Vagina (tissue), 2 donors: ENCODE measurements at regions not wholly inside any gene's neighbourhood (a gene's known extent, or its start where the extent isn't known, plus 50 kb on each side); places are given as distances from the start of the nearest gene placed in this dataset.

ENCODE experiments used
- DNase-seq, 2 donors: peaks; one replicate each; pipeline ENCODE4 v3.0.0-alpha.2; 2017; ENCODE audit errors: extremely low spot score in 2 of 2
- H3K27ac ChIP-seq: fragments of 200-600 bp; sonication (generic); one replicate; pipeline ENCODE4 v1.5.1; 2019
- H3K27me3 ChIP-seq: fragments of 200-600 bp; sonication (generic); one replicate; pipeline ENCODE4 v1.5.1; 2019
- H3K36me3 ChIP-seq, 2 donors: fragments of 200-600 bp; sonication (generic); one replicate each; pipeline ENCODE4 v1.5.1; 2017 to 2019
- H3K4me1 ChIP-seq: fragments of 200-600 bp; sonication (generic); one replicate; pipeline ENCODE4 v1.5.1; 2019
- H3K4me3 ChIP-seq, 2 donors: fragments of 200-600 bp; sonication (generic); 1 replicate in 1 of 2; 2 replicates in 1 of 2; pipeline ENCODE4 v1.5.1; 2016 to 2019
- H3K9me3 ChIP-seq: fragments of 200-600 bp; sonication (generic); one replicate; pipeline ENCODE4 v1.5.1; 2019
- CTCF ChIP-seq, 3 experiments: fragments of 450-650 bp in 2 of 3; fragments of 200-600 bp in 1 of 3; sonication (generic) in 1 of 3; IDR thresholded peaks; one replicate each; pipeline ENCODE4 v1.5.1; 2017 to 2019; ENCODE audit warnings: antibody characterized with exemption in 3 of 3, mild to moderate bottlenecking in 2 of 3, moderate library complexity in 2 of 3
- POLR2A ChIP-seq, 2 donors: fragments of 450-650 bp; IDR thresholded peaks; one replicate each; pipeline ENCODE4 v1.6.1; 2017; ENCODE audit warnings: antibody characterized with exemption in 2 of 2, mild to moderate bottlenecking in 2 of 2, moderate library complexity in 2 of 2
- POLR2AphosphoS5 ChIP-seq, 2 donors: sonication (generic); formaldehyde crosslinking; IDR thresholded peaks; one replicate each; pipeline ENCODE4 v1.9.0; 2017; ENCODE audit warnings: antibody characterized with exemption in 2 of 2, mild to moderate bottlenecking in 2 of 2, low read depth in 1 of 2; ENCODE audit not compliant: insufficient read depth in 1 of 2
- intact Hi-C: fragments of 100-400 bp; cut with DNase I; formaldehyde crosslinking; loops from one replicate; pipeline ENCODE4 v1.15.1; 2023

GRCh38 chr5:133718457-133718856, 106.1 kb upstream of the FSTL4 start:
- no peak for DNase-seq
- H3K27me3 ChIP-seq, result no peaks in the 10 kb centered on the region
- intact Hi-C loops, result no loop called here
- no peaks in the 10 kb centered on the region for H3K36me3 ChIP-seq
- TF ChIP-seq POLR2AphosphoS5 (IDR thresholded peaks at IDR 0.05; ENCODE audit: insufficient read depth in 1 of 2, low read depth in 1 of 2) (no peak), CTCF (IDR thresholded peaks at IDR 0.05) (no peak), POLR2A (IDR thresholded peaks at IDR 0.05) (no peak)
- H3K9me3 ChIP-seq, result no peaks in the 10 kb centered on the region
- H3K4me1 ChIP-seq, result no peaks in the 10 kb centered on the region
- H3K27ac ChIP-seq, result no peak overlapping the region
- H3K4me3 ChIP-seq, result no peak overlapping the region

DNA sequence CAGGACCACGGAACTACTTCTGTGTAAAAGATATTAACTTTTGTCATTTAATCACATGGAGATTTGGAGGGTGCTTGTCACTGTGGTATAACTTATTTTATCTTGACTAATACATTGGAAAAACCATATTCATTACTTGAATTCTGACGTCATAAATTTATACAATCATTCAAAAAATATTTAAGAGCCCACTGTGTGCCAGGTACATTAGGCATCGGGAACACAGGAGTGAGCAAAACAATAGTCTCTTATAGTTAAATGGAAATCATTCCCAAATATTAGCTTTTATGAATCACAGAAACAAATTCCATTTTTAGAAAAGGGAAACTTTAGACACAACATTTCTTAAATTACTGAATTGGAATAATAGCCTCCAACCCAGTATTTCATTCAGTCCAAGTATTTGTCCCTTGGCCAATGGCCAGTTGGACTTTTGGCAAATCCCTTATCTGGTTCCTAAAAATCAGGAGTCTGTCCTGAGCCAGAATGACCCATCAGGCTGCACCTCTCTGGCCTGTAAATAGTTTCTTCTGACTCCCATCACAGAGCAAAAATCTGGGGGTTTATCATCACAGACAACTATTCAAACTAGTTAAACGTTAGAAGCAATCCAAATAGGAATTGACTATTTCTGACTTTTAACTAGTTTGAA, 104.3 kb upstream of the FSTL4 start:
- no peak overlapping the region for H3K27ac ChIP-seq
- H3K4me1 ChIP-seq, result no peaks in the 10 kb centered on the region
- intact Hi-C loops, result no loop called here
- H3K4me3 ChIP-seq, result no peak overlapping the region
- H3K36me3 ChIP-seq, result no peaks in the 10 kb centered on the region
- no peaks in the 10 kb centered on the region for H3K27me3 ChIP-seq
- DNase-seq, result no peak
- TF ChIP-seq POLR2A (IDR thresholded peaks at IDR 0.05), result no peak
- no peak for TF ChIP-seq POLR2AphosphoS5 (IDR thresholded peaks at IDR 0.05; ENCODE audit: insufficient read depth in 1 of 2, low read depth in 1 of 2)
- no peak for TF ChIP-seq CTCF (IDR thresholded peaks at IDR 0.05)
- no peaks in the 10 kb centered on the region for H3K9me3 ChIP-seq

DNA sequence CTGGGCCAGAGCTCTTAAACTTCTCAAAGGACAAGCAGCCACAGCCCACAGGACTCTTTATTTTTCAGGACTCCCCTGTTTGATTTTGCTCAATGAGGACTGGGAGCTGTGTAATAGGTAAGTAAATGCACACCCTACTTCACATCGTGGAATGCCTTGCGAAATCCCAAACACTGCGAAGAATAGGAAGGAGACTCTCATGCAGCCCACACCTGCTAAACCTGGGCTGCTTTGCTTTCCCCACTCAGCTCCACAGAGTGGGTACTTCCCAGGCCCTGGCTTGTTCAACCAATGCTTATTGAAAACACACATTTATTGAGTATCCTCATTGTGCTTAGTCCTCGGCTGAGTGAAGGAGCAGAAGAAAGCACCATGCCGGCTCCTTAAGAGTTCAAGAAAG, 103.3 kb upstream of the FSTL4 start:
- TF ChIP-seq POLR2A (IDR thresholded peaks at IDR 0.05) (no peak), POLR2AphosphoS5 (IDR thresholded peaks at IDR 0.05; ENCODE audit: insufficient read depth in 1 of 2, low read depth in 1 of 2) (no peak), CTCF (IDR thresholded peaks at IDR 0.05) (no peak)
- Histone ChIP-seq H3K27ac (no peak overlapping the region), H3K4me1 (no peaks in the 10 kb centered on the region), H3K4me3 (no peak overlapping the region), H3K36me3 (no peaks in the 10 kb centered on the region), H3K9me3 (no peaks in the 10 kb centered on the region), H3K27me3 (no peaks in the 10 kb centered on the region)
- peak; percentile 46 to 58 for DNase-seq
- intact Hi-C loops, result no loop called here

GRCh38 chr5:133715216-133715615, 102.9 kb upstream of the FSTL4 start:
- Histone ChIP-seq H3K4me1 (no peaks in the 10 kb centered on the region), H3K27me3 (no peaks in the 10 kb centered on the region), H3K36me3 (no peaks in the 10 kb centered on the region), H3K9me3 (no peaks in the 10 kb centered on the region), H3K27ac (no peak overlapping the region), H3K4me3 (no peak overlapping the region)
- intact Hi-C loops, result no loop called here
- no peak for TF ChIP-seq POLR2AphosphoS5 (IDR thresholded peaks at IDR 0.05; ENCODE audit: insufficient read depth in 1 of 2, low read depth in 1 of 2)
- TF ChIP-seq POLR2A (IDR thresholded peaks at IDR 0.05), result no peak
- TF ChIP-seq CTCF (IDR thresholded peaks at IDR 0.05), result no peak
- no peak for DNase-seq

- peak; percentile 47 to 67 for DNase-seq
- no peaks in the 10 kb centered on the region for H3K27me3 ChIP-seq
- no peaks in the 10 kb centered on the region for H3K36me3 ChIP-seq
- no peak overlapping the region for H3K27ac ChIP-seq
- TF ChIP-seq POLR2A (IDR thresholded peaks at IDR 0.05) (no peak), CTCF (IDR thresholded peaks at IDR 0.05) (no peak), POLR2AphosphoS5 (IDR thresholded peaks at IDR 0.05; ENCODE audit: insufficient read depth in 1 of 2, low read depth in 1 of 2) (no peak)
- H3K4me1 ChIP-seq, result no peaks in the 10 kb centered on the region
- no peaks in the 10 kb centered on the region for H3K9me3 ChIP-seq
- H3K4me3 ChIP-seq, result no peak overlapping the region
- intact Hi-C loops, result no loop called here
Measured at GRCh38 chr5:133714161-133714915, 102.0 kb upstream of the FSTL4 start.
